Upper lobe of left lung (tissue), 6 donors: ENCODE measurements at regions not wholly inside any gene's neighbourhood (a gene's known extent, or its start where the extent isn't known, plus 50 kb on each side); places are given as distances from the start of the nearest gene placed in this dataset.
A peak's percentile ranks its signal among the peaks of the same experiment; 100 is the strongest.

Experiments
- ATAC-seq, 2 donors: fragments of 200-7000 bp; cut with Tn5 transposase; one replicate each; pipeline ENCODE4 v1.9.1; 2022; ENCODE audit warnings: mild to moderate bottlenecking in 2 of 2, moderate library complexity in 2 of 2; ENCODE audit not compliant: low FRiP score in 2 of 2
- DNase-seq, 2 donors: peaks; one replicate each; pipeline ENCODE4 v3.0.0-alpha.2; 2019 to 2020
- H3K27ac ChIP-seq, 4 donors: fragments of 200-600 bp; sonication (generic); one replicate each; pipeline ENCODE4 v1.5.1; 2016 to 2019
- H3K27me3 ChIP-seq, 4 donors: fragments of 200-600 bp; sonication (generic); one replicate each; pipeline ENCODE4 v1.5.1; 2017 to 2019
- H3K36me3 ChIP-seq, 4 donors: fragments of 200-600 bp; sonication (generic); one replicate each; pipeline ENCODE4 v1.5.1; 2016 to 2019
- H3K4me1 ChIP-seq, 4 donors: fragments of 200-600 bp; sonication (generic); one replicate each; pipeline ENCODE4 v1.5.1; 2018 to 2019
- H3K4me3 ChIP-seq, 4 donors: fragments of 200-600 bp; sonication (generic); one replicate each; pipeline ENCODE4 v1.5.1; 2017 to 2019; ENCODE audit warnings: mild to moderate bottlenecking in 2 of 4, moderate library complexity in 1 of 4
- H3K9me3 ChIP-seq, 4 donors: fragments of 200-600 bp; sonication (generic); one replicate each; pipeline ENCODE4 v1.5.1; 2018 to 2019
- CTCF ChIP-seq, 6 experiments: fragments of 450-650 bp in 4 of 6; fragments of 200-600 bp in 2 of 6; sonication (generic) in 2 of 6; IDR thresholded peaks; one replicate each; pipeline ENCODE4 v1.5.1; 2016 to 2019; ENCODE audit warnings: antibody characterized with exemption in 6 of 6
- EP300 ChIP-seq, 4 donors: sonication (generic); formaldehyde crosslinking; IDR thresholded peaks; one replicate each; pipeline ENCODE4 v1.5.1; 2017; ENCODE audit warnings: antibody characterized with exemption in 4 of 4, control low read depth in 2 of 4
- POLR2A ChIP-seq, 4 donors: fragments of 450-650 bp; IDR thresholded peaks; one replicate each; pipeline ENCODE4 v1.5.1; 2016 to 2017; ENCODE audit warnings: antibody characterized with exemption in 4 of 4, mild to moderate bottlenecking in 2 of 4
- POLR2AphosphoS5 ChIP-seq, 2 donors: sonication (generic); formaldehyde crosslinking; IDR thresholded peaks; one replicate each; pipeline ENCODE4 v1.5.1; 2017; ENCODE audit warnings: antibody characterized with exemption in 2 of 2
- WGBS, 2 donors: methylation state at CpG; one replicate each; pipeline ENCODE4 v1.1.5; 2017 to 2018; 5-methylcytosine and 5-hydroxymethylcytosine counted together
- donor health status: DM: no; HTN: no; CAD: no; lungs with moderate emphysema.
- donor health status: DM: no; HTN: yes; CAD: no; lungs with severe emphysema.

- Histone ChIP-seq H3K4me1 (no peaks in the 10 kb centered on the region), H3K27ac (no peak overlapping the region), H3K36me3 (no peaks in the 10 kb centered on the region), H3K4me3 (no peak overlapping the region), H3K27me3 (no peaks in the 10 kb centered on the region), H3K9me3 (no peaks in the 10 kb centered on the region)
- ATAC-seq (no peak), DNase-seq (no peak)
- WGBS, 2 donors = 89 to 93% methylated on average over 5 of the region's 5 CpGs
- TF ChIP-seq POLR2A (IDR thresholded peaks at IDR 0.05) (no peak), POLR2AphosphoS5 (IDR thresholded peaks at IDR 0.05) (no peak), EP300 (IDR thresholded peaks at IDR 0.05) (no peak)
Measured at GRCh38 chr7:46239846-46240245, 318.8 kb upstream of the IGFBP3 start.

GRCh38 chr7:46237466-46237865 is 316.4 kb upstream of the IGFBP3 start:
- H3K27me3 ChIP-seq = no peaks in the 10 kb centered on the region
- no peak for ATAC-seq
- WGBS, 2 donors = 67 to 73% methylated on average over 1 of the region's 1 CpG

GRCh38 chr7:46233585-46234329 is 312.7 kb upstream of the IGFBP3 start:
- ATAC-seq (no peak), DNase-seq (no peak)
- no peaks in the 10 kb centered on the region for H3K36me3 ChIP-seq
- WGBS, 2 donors = 68 to 87% methylated on average over 1 of the region's 1 CpG
- H3K4me3 ChIP-seq = no peak overlapping the region
- H3K27me3 ChIP-seq = no peaks in the 10 kb centered on the region
- no peak for TF ChIP-seq CTCF (IDR thresholded peaks at IDR 0.05)
- no peak for TF ChIP-seq EP300 (IDR thresholded peaks at IDR 0.05)
- TF ChIP-seq POLR2AphosphoS5 (IDR thresholded peaks at IDR 0.05) = no peak
- no peak for TF ChIP-seq POLR2A (IDR thresholded peaks at IDR 0.05)
- H3K9me3 ChIP-seq = no peaks in the 10 kb centered on the region
- H3K4me1 ChIP-seq = no peaks in the 10 kb centered on the region
- H3K27ac ChIP-seq = no peak overlapping the region

More at GRCh38 chr7:46237466-46237865, 316.4 kb upstream of the IGFBP3 start:
- H3K9me3 ChIP-seq = no peaks in the 10 kb centered on the region
- no peak for TF ChIP-seq POLR2A (IDR thresholded peaks at IDR 0.05)
- TF ChIP-seq CTCF (IDR thresholded peaks at IDR 0.05) = no peak
- no peak for TF ChIP-seq EP300 (IDR thresholded peaks at IDR 0.05)
- TF ChIP-seq POLR2AphosphoS5 (IDR thresholded peaks at IDR 0.05) = no peak
- H3K4me3 ChIP-seq = no peak overlapping the region
- H3K36me3 ChIP-seq = no peaks in the 10 kb centered on the region
- no peaks in the 10 kb centered on the region for H3K4me1 ChIP-seq
- DNase-seq = no peak
- H3K27ac ChIP-seq = no peak overlapping the region

GRCh38 chr7:46230990-46231305 is 309.9 kb upstream of the IGFBP3 start:
- no peak overlapping the region for H3K4me3 ChIP-seq
- no peaks in the 10 kb centered on the region for H3K4me1 ChIP-seq
- TF ChIP-seq POLR2AphosphoS5 (IDR thresholded peaks at IDR 0.05) (no peak), EP300 (IDR thresholded peaks at IDR 0.05) (no peak)
- H3K9me3 ChIP-seq = no peaks in the 10 kb centered on the region
- DNase-seq (no peak), ATAC-seq (peak in 1 of 2 donors; percentile 49)
- H3K27ac ChIP-seq = no peak overlapping the region
- H3K36me3 ChIP-seq = no peaks in the 10 kb centered on the region
- H3K27me3 ChIP-seq = no peaks in the 10 kb centered on the region

GRCh38 chr7:46230298-46230989 is 309.4 kb upstream of the IGFBP3 start:
- DNase-seq = no peak
- 56 to 80% methylated on average over 3 of the region's 3 CpGs for WGBS, 2 donors
- Histone ChIP-seq H3K9me3 (no peaks in the 10 kb centered on the region), H3K27ac (no peak overlapping the region), H3K4me3 (no peak overlapping the region), H3K27me3 (no peaks in the 10 kb centered on the region), H3K4me1 (no peaks in the 10 kb centered on the region), H3K36me3 (no peaks in the 10 kb centered on the region)
- no peak for TF ChIP-seq POLR2A (IDR thresholded peaks at IDR 0.05)
- no peak for TF ChIP-seq CTCF (IDR thresholded peaks at IDR 0.05)
- TF ChIP-seq POLR2AphosphoS5 (IDR thresholded peaks at IDR 0.05) = no peak
- no peak for TF ChIP-seq EP300 (IDR thresholded peaks at IDR 0.05)
- ATAC-seq = peak in 1 of 2 donors; percentile 36
